ENCODE measurements at regions not wholly inside any gene's neighbourhood (a gene's known extent, or its start where the extent isn't known, plus 50 kb on each side); places are given as distances from the start of the nearest gene placed in this dataset.

DNA sequence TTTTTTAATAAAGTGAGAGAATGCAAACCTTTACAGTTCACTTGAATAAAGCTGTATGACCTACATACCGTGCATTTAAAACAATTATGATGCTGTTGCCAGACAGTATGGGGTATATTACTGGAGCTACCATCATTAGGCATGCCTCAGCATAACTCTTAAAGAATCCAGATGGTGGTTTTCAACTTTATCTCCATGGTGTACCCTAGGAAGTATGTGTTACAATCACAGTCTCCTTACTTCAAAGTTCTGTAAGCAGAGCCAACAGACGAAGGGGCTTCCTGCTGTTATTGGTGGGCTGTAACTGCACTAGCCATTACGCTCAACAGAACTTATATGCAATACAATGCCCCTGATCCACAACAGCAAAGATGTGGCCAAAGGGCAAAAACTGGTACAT lies 803.3 kb downstream of the DTWD2 start:
- no peak for TF ChIP-seq TAF1 (IDR thresholded peaks at IDR 0.05; ENCODE audit: borderline replicate concordance, low read depth, low read length)
- TF ChIP-seq POLR2A (IDR thresholded peaks at IDR 0.05; ENCODE audit: low read depth, low read length): no peak

All from GM12892 (cell line).